Activated CD4-positive, alpha-beta T cell treated with anti-CD3 and anti-CD28 coated beads, Interleukin-2, amount 50 U/mL, for 24 hours (primary cell): ENCODE measurements at regions not wholly inside any gene's neighbourhood (a gene's known extent, or its start where the extent isn't known, plus 50 kb on each side); places are given as distances from the start of the nearest gene placed in this dataset.
"Not testable (repeated sequence)": the region's sequence is repeated elsewhere in the genome, so short reads cannot be mapped to it uniquely, and the experiment has no call there.

Experiments
- DNase-seq, 2 donors: peaks; one replicate each; pipeline ENCODE4 v3.0.0-alpha.2; 2020; ENCODE audit warnings: low read depth in 1 of 2, low spot score in 1 of 2

GRCh38 chr9:115849679-115850412 lies 303.7 kb upstream of the PAPPA start:
- DNase-seq, result no peak

GRCh38 chr9:115850548-115851304 lies 302.9 kb upstream of the PAPPA start:
- DNase-seq, result no peak

- no peak for DNase-seq
Measured at GRCh38 chr9:115855458-115856133, 298.0 kb upstream of the PAPPA start.

GRCh38 chr9:115858421-115858820 lies 295.2 kb upstream of the PAPPA start:
- not testable (repeated sequence) for DNase-seq

- no peak for DNase-seq
Measured at GRCh38 chr9:115862021-115862420, 291.6 kb upstream of the PAPPA start.

- no peak for DNase-seq
Measured at GRCh38 chr9:115864581-115864980, 289.0 kb upstream of the PAPPA start.

GRCh38 chr9:115867326-115867725 lies 286.3 kb upstream of the PAPPA start:
- no peak for DNase-seq

- no peak for DNase-seq
Measured at GRCh38 chr9:115877852-115878438, 275.6 kb upstream of the PAPPA start.

GRCh38 chr9:115879451-115879850 lies 274.1 kb upstream of the PAPPA start:
- no peak for DNase-seq

GRCh38 chr9:115880221-115880885 lies 273.2 kb upstream of the PAPPA start:
- DNase-seq, result no peak

- DNase-seq, result no peak
Measured at GRCh38 chr9:115882911-115883310, 270.7 kb upstream of the PAPPA start.

GRCh38 chr9:115883467-115884329 lies 269.9 kb upstream of the PAPPA start:
- DNase-seq, result no peak

GRCh38 chr9:115884846-115885245 lies 268.7 kb upstream of the PAPPA start:
- no peak for DNase-seq

- no peak for DNase-seq
Measured at GRCh38 chr9:115888131-115888530, 265.5 kb upstream of the PAPPA start.

- no peak for DNase-seq
Measured at GRCh38 chr9:115891929-115892328, 261.7 kb upstream of the PAPPA start.

GRCh38 chr9:115898478-115898877 lies 255.1 kb upstream of the PAPPA start:
- DNase-seq, result not testable (repeated sequence)

- DNase-seq, result no peak
Measured at GRCh38 chr9:115900698-115901097, 252.9 kb upstream of the PAPPA start.

GRCh38 chr9:115910959-115911358 lies 242.6 kb upstream of the PAPPA start:
- DNase-seq, result no peak

- DNase-seq, result no peak
Measured at GRCh38 chr9:115912086-115912485, 241.5 kb upstream of the PAPPA start.

- DNase-seq, result no peak
Measured at GRCh38 chr9:115913696-115914095, 239.9 kb upstream of the PAPPA start.
